ENCODE measurements at regions not wholly inside any gene's neighbourhood (a gene's known extent, or its start where the extent isn't known, plus 50 kb on each side); places are given as distances from the start of the nearest gene placed in this dataset.

GRCh38 chr5:27548484-27548883 lies 510.1 kb upstream of the CDH9 start:
- DNase-seq, result no peak

GRCh38 chr5:27535031-27535557 lies 496.7 kb upstream of the CDH9 start:
- DNase-seq, result no peak

GRCh38 chr5:27532305-27532704 lies 493.9 kb upstream of the CDH9 start:
- no peak for DNase-seq

- no peak for DNase-seq
Measured at GRCh38 chr5:27524515-27524914, 486.1 kb upstream of the CDH9 start.

GRCh38 chr5:27523629-27524028 lies 485.2 kb upstream of the CDH9 start:
- no peak for DNase-seq

- DNase-seq, result no peak
Measured at GRCh38 chr5:27516437-27516836, 478.1 kb upstream of the CDH9 start.

- no peak for DNase-seq
Measured at GRCh38 chr5:27511061-27511460, 472.7 kb upstream of the CDH9 start.

GRCh38 chr5:27503813-27504212 lies 465.4 kb upstream of the CDH9 start:
- DNase-seq, result no peak

- DNase-seq, result no peak
Measured at GRCh38 chr5:27502236-27502635, 463.9 kb upstream of the CDH9 start.

GRCh38 chr5:27497491-27497890 lies 459.1 kb upstream of the CDH9 start:
- no peak for DNase-seq

- DNase-seq, result no peak
Measured at GRCh38 chr5:27494887-27495286, 456.5 kb upstream of the CDH9 start.

- no peak for DNase-seq
Measured at GRCh38 chr5:27491746-27492439, 453.5 kb upstream of the CDH9 start.

- no peak for DNase-seq
Measured at GRCh38 chr5:27491047-27491446, 452.7 kb upstream of the CDH9 start.

GRCh38 chr5:27489701-27490100 lies 451.3 kb upstream of the CDH9 start:
- DNase-seq, result no peak

- DNase-seq, result no peak
Measured at GRCh38 chr5:27482663-27483062, 444.3 kb upstream of the CDH9 start.

- no peak for DNase-seq
Measured at GRCh38 chr5:27479859-27480258, 441.5 kb upstream of the CDH9 start.

- DNase-seq, result no peak
Measured at GRCh38 chr5:27477550-27477949, 439.2 kb upstream of the CDH9 start.

- DNase-seq, result no peak
Measured at GRCh38 chr5:27476356-27476988, 438.1 kb upstream of the CDH9 start.

- DNase-seq, result no peak
Measured at GRCh38 chr5:27475063-27475462, 436.7 kb upstream of the CDH9 start.

GRCh38 chr5:27474395-27474794 lies 436.0 kb upstream of the CDH9 start:
- no peak for DNase-seq

GRCh38 chr5:27474047-27474309 lies 435.6 kb upstream of the CDH9 start:
- no peak for DNase-seq

- DNase-seq, result no peak
Measured at GRCh38 chr5:27473307-27474046, 435.1 kb upstream of the CDH9 start.

- DNase-seq, result no peak
Measured at GRCh38 chr5:27472871-27473270, 434.5 kb upstream of the CDH9 start.
